Astrocyte (in vitro differentiated cells and primary cell): ENCODE measurements at regions not wholly inside any gene's neighbourhood (a gene's known extent, or its start where the extent isn't known, plus 50 kb on each side); places are given as distances from the start of the nearest gene placed in this dataset.

Experiments
- DNase-seq: peaks from one replicate; pipeline ENCODE4 v3.0.0-alpha.2; 2010; ENCODE audit warnings: low read depth
- FAIRE-seq: peaks from 2 replicates; lab custom pipeline; 2011; peaks lifted over from hg19 to GRCh38; lab: Jason Lieb, UNC
- H2AFZ ChIP-seq: 2 replicates; pipeline ENCODE4 v1.6.0; 2012; ENCODE audit warnings: low read depth, low read length, inconsistent platforms
- H3K27ac ChIP-seq: 2 replicates; pipeline ENCODE4 v1.5.1; 2011; ENCODE audit warnings: low read depth, low read length, inconsistent platforms
- H3K27me3 ChIP-seq: 2 replicates; pipeline ENCODE4 v1.6.0; 2011; ENCODE audit warnings: low read length, inconsistent platforms; ENCODE audit not compliant: insufficient read depth
- H3K36me3 ChIP-seq: 2 replicates; pipeline ENCODE4 v1.5.1; 2011; ENCODE audit warnings: low read length, inconsistent platforms; ENCODE audit not compliant: insufficient read depth
- H3K4me1 ChIP-seq: 2 replicates; pipeline ENCODE4 v1.5.1; 2011; ENCODE audit warnings: low read length, inconsistent platforms; ENCODE audit not compliant: insufficient read depth
- H3K4me2 ChIP-seq: 2 replicates; pipeline ENCODE4 v1.6.0; 2012; ENCODE audit warnings: low read length, inconsistent platforms
- H3K4me3 ChIP-seq: 2 replicates; pipeline ENCODE4 v1.5.1; 2011; ENCODE audit warnings: low read depth, mild to moderate bottlenecking, low read length, inconsistent platforms; ENCODE audit not compliant: insufficient read depth
- H3K79me2 ChIP-seq: 2 replicates; pipeline ENCODE4 v1.6.0; 2012; ENCODE audit warnings: mild to moderate bottlenecking, low read length, inconsistent platforms; ENCODE audit not compliant: insufficient read depth
- H3K9ac ChIP-seq: 2 replicates; pipeline ENCODE4 v1.6.0; 2012; ENCODE audit warnings: mild to moderate bottlenecking, low read length, inconsistent platforms
- H3K9me3 ChIP-seq: 2 replicates; pipeline ENCODE4 v1.5.1; 2012; ENCODE audit warnings: low read depth, mild to moderate bottlenecking, low read length, inconsistent platforms; ENCODE audit not compliant: insufficient read depth
- H4K20me1 ChIP-seq: 2 replicates; pipeline ENCODE4 v1.6.0; 2012; ENCODE audit warnings: low read length, inconsistent platforms; ENCODE audit not compliant: insufficient read depth
- H3K27ac Mint-ChIP-seq: one replicate; pipeline ENCODE4 v1.8.0; 2021; ENCODE audit warnings: mild to moderate bottlenecking, mixed read lengths; ENCODE audit not compliant: unreplicated experiment
- H3K27me3 Mint-ChIP-seq: one replicate; pipeline ENCODE4 v1.8.0; 2021; ENCODE audit warnings: low read depth, mixed read lengths; ENCODE audit not compliant: unreplicated experiment
- H3K36me3 Mint-ChIP-seq: one replicate; pipeline ENCODE4 v1.8.0; 2021; ENCODE audit warnings: low read depth, mixed read lengths; ENCODE audit not compliant: unreplicated experiment
- H3K4me1 Mint-ChIP-seq: one replicate; pipeline ENCODE4 v1.8.0; 2021; ENCODE audit warnings: low read depth, mixed read lengths; ENCODE audit not compliant: unreplicated experiment
- H3K4me3 Mint-ChIP-seq: one replicate; pipeline ENCODE4 v1.8.0; 2021; ENCODE audit warnings: mild to moderate bottlenecking, moderate library complexity, mixed read lengths; ENCODE audit not compliant: unreplicated experiment
- H3K9me3 Mint-ChIP-seq: one replicate; pipeline ENCODE4 v1.8.0; 2021; ENCODE audit warnings: mild to moderate bottlenecking, mixed read lengths; ENCODE audit not compliant: unreplicated experiment
- CTCF ChIP-seq: IDR thresholded peaks from 2 replicates; pipeline ENCODE4 v1.5.1; 2011; ENCODE audit warnings: low read depth, mild to moderate bottlenecking, inconsistent platforms, low read length, moderate library complexity; ENCODE audit not compliant: insufficient read depth
- EZH2 ChIP-seq: IDR thresholded peaks from 2 replicates; pipeline ENCODE4 v1.6.1; 2012; ENCODE audit warnings: mild to moderate bottlenecking, low read length, inconsistent platforms; ENCODE audit not compliant: insufficient read depth

GRCh38 chr9:19698960-19699359 is 89.9 kb downstream of the SLC24A2 start:
- no peak for FAIRE-seq
- no peak overlapping the region for H3K4me2 ChIP-seq

GRCh38 chr9:19694601-19695000 is 94.2 kb downstream of the SLC24A2 start:
- Histone ChIP-seq H3K4me3 (no peak overlapping the region), H4K20me1 (no peaks in the 10 kb centered on the region), H3K4me2 (no peak overlapping the region), H3K27ac (no peak overlapping the region), H3K9me3 (no peaks in the 10 kb centered on the region), H2AFZ (no peak overlapping the region), H3K79me2 (no peaks in the 10 kb centered on the region), H3K27me3 (no peaks in the 10 kb centered on the region), H3K9ac (no peak overlapping the region), H3K36me3 (no peaks in the 10 kb centered on the region), H3K4me1 (no peaks in the 10 kb centered on the region)
- Mint-ChIP-seq H3K4me1 (no peaks in the 10 kb centered on the region), H3K27me3 (no peaks in the 10 kb centered on the region), H3K4me3 (no peak overlapping the region), H3K9me3 (peaks cover 2% of the 10 kb centered on the region), H3K27ac (no peak overlapping the region), H3K36me3 (no peaks in the 10 kb centered on the region)
- DNase-seq: no peak
- no peak for FAIRE-seq
- no peak for TF ChIP-seq EZH2
- TF ChIP-seq CTCF: no peak

More at GRCh38 chr9:19698960-19699359, 89.9 kb downstream of the SLC24A2 start:
- Mint-ChIP-seq H3K36me3 (no peaks in the 10 kb centered on the region), H3K27ac (no peak overlapping the region), H3K9me3 (no peaks in the 10 kb centered on the region), H3K4me1 (no peaks in the 10 kb centered on the region), H3K4me3 (no peak overlapping the region), H3K27me3 (no peaks in the 10 kb centered on the region)
- Histone ChIP-seq H3K4me3 (no peak overlapping the region), H3K79me2 (no peaks in the 10 kb centered on the region), H3K4me1 (no peaks in the 10 kb centered on the region), H4K20me1 (no peaks in the 10 kb centered on the region), H3K27me3 (no peaks in the 10 kb centered on the region), H2AFZ (no peak overlapping the region), H3K36me3 (no peaks in the 10 kb centered on the region), H3K9me3 (no peaks in the 10 kb centered on the region), H3K27ac (no peak overlapping the region), H3K9ac (no peak overlapping the region)
- TF ChIP-seq EZH2 (no peak), CTCF (no peak)
- DNase-seq: no peak

- no peaks in the 10 kb centered on the region for H3K4me1 ChIP-seq
- H3K27me3 Mint-ChIP-seq: no peaks in the 10 kb centered on the region
- H3K9me3 ChIP-seq: no peaks in the 10 kb centered on the region
- no peak for TF ChIP-seq CTCF
- no peak for TF ChIP-seq EZH2
- H3K9me3 Mint-ChIP-seq: peaks cover 7% of the 10 kb centered on the region
- H3K27me3 ChIP-seq: no peaks in the 10 kb centered on the region
- H3K27ac Mint-ChIP-seq: no peak overlapping the region
- H3K27ac ChIP-seq: no peak overlapping the region
- FAIRE-seq (no peak), DNase-seq (peak; percentile 2)
- no peak overlapping the region for H3K4me3 Mint-ChIP-seq
- no peaks in the 10 kb centered on the region for H3K36me3 Mint-ChIP-seq
- H2AFZ ChIP-seq: no peak overlapping the region
- no peaks in the 10 kb centered on the region for H3K4me1 Mint-ChIP-seq
- H3K79me2 ChIP-seq: no peaks in the 10 kb centered on the region
- no peaks in the 10 kb centered on the region for H4K20me1 ChIP-seq
- no peaks in the 10 kb centered on the region for H3K36me3 ChIP-seq
- no peak overlapping the region for H3K9ac ChIP-seq
- H3K4me2 ChIP-seq: no peak overlapping the region
- no peak overlapping the region for H3K4me3 ChIP-seq
Measured at GRCh38 chr9:19690128-19690527, 98.7 kb downstream of the SLC24A2 start.
